ENCODE measurements at regions not wholly inside any gene's neighbourhood (a gene's known extent, or its start where the extent isn't known, plus 50 kb on each side); places are given as distances from the start of the nearest gene placed in this dataset.
A peak's percentile ranks its signal among the peaks of the same experiment; 100 is the strongest.

- no peaks in the 10 kb centered on the region for H3K9me3 ChIP-seq
- H3K36me3 ChIP-seq: no peaks in the 10 kb centered on the region
- H3K27me3 ChIP-seq: no peaks in the 10 kb centered on the region
- WGBS, 2 donors: 3 to 12% methylated on average over 5 to 6 of the region's 6 CpGs
- peaks cover 17 to 39% (median 21%) of the 10 kb centered on the region in 3 donors for H3K4me1 ChIP-seq
- H3K27ac ChIP-seq: peak overlapping the region in 3 of 4 donors; percentile 45 to 64 (median 55)
- H3K4me3 ChIP-seq: no peak overlapping the region
- no peak for TF ChIP-seq CTCF (IDR thresholded peaks at IDR 0.05)
- no peak for TF ChIP-seq POLR2A (IDR thresholded peaks at IDR 0.05)
- no peak for DNase-seq
- intact Hi-C loops (cut with DNase I): no loop called here
These were observed 526.8 kb upstream of the TBL1XR1 start for GRCh38 chr3:177724020-177724638.

GRCh38 chr3:177725165-177725564, 527.9 kb upstream of the TBL1XR1 start:
- no peak for DNase-seq
- intact Hi-C loops (cut with DNase I): no loop called here
- TF ChIP-seq CTCF (IDR thresholded peaks at IDR 0.05) (no peak), POLR2A (IDR thresholded peaks at IDR 0.05) (no peak)
- Histone ChIP-seq H3K4me3 (no peak overlapping the region), H3K36me3 (no peaks in the 10 kb centered on the region), H3K27me3 (no peaks in the 10 kb centered on the region), H3K9me3 (no peaks in the 10 kb centered on the region), H3K27ac (peak overlapping the region in 1 of 4 donors; percentile 2), H3K4me1 (peaks cover 17 to 41% (median 21%) of the 10 kb centered on the region in 3 donors)
- 80 to 94% methylated on average over 1 of the region's 1 CpG for WGBS, 2 donors

- Histone ChIP-seq H3K27ac (no peak overlapping the region), H3K4me1 (peaks cover 17 to 40% (median 21%) of the 10 kb centered on the region in 3 donors), H3K27me3 (no peaks in the 10 kb centered on the region), H3K9me3 (no peaks in the 10 kb centered on the region), H3K4me3 (no peak overlapping the region), H3K36me3 (no peaks in the 10 kb centered on the region)
- intact Hi-C loops (cut with DNase I): no loop called here
- no peak for DNase-seq
- no peak for TF ChIP-seq CTCF (IDR thresholded peaks at IDR 0.05)
- no peak for TF ChIP-seq POLR2A (IDR thresholded peaks at IDR 0.05)
- WGBS, 2 donors: 95 to 97% methylated on average over 3 of the region's 3 CpGs
These were observed 529.5 kb upstream of the TBL1XR1 start for GRCh38 chr3:177726807-177727206.

- Histone ChIP-seq H3K9me3 (no peaks in the 10 kb centered on the region), H3K27me3 (no peaks in the 10 kb centered on the region), H3K36me3 (no peaks in the 10 kb centered on the region), H3K4me3 (no peak overlapping the region), H3K4me1 (peaks cover 0 to 10% (median 4%) of the 10 kb centered on the region in 3 donors), H3K27ac (peak overlapping the region in 1 of 4 donors; percentile 55)
- TF ChIP-seq CTCF (IDR thresholded peaks at IDR 0.05): no peak
- WGBS, 2 donors: 43 to 54% methylated on average over 9 to 13 of the region's 14 CpGs
- intact Hi-C loops (cut with DNase I): no loop called here
- no peak for DNase-seq
These were observed 532.8 kb upstream of the TBL1XR1 start for GRCh38 chr3:177729956-177730681.

GRCh38 chr3:177730814-177731213, 533.5 kb upstream of the TBL1XR1 start:
- no peak overlapping the region for H3K4me3 ChIP-seq
- H3K27me3 ChIP-seq: no peaks in the 10 kb centered on the region
- intact Hi-C loops (cut with DNase I): no loop called here
- TF ChIP-seq CTCF (IDR thresholded peaks at IDR 0.05): no peak
- no peak for TF ChIP-seq POLR2A (IDR thresholded peaks at IDR 0.05)
- 84% methylated on average over 6 of the region's 6 CpGs for WGBS, 2 donors
- peaks cover 0 to 5% (median 0%) of the 10 kb centered on the region in 3 donors for H3K4me1 ChIP-seq
- no peak for DNase-seq
- H3K36me3 ChIP-seq: no peaks in the 10 kb centered on the region
- H3K9me3 ChIP-seq: no peaks in the 10 kb centered on the region
- H3K27ac ChIP-seq: no peak overlapping the region
